IPS DF 4.7 (cell line): ENCODE measurements at regions not wholly inside any gene's neighbourhood (a gene's known extent, or its start where the extent isn't known, plus 50 kb on each side); places are given as distances from the start of the nearest gene placed in this dataset.
"Not testable (repeated sequence)": the region's sequence is repeated elsewhere in the genome, so short reads cannot be mapped to it uniquely, and the experiment has no call there.

Experiments used
- DNase-seq: peaks from one replicate; pipeline ENCODE4 v3.0.0-alpha.2; 2013; ENCODE audit warnings: low spot score; ENCODE audit errors: extremely low read depth

GRCh38 chr4:12949719-12950490, 534.2 kb downstream of the RAB28 start:
- no peak for DNase-seq

DNA sequence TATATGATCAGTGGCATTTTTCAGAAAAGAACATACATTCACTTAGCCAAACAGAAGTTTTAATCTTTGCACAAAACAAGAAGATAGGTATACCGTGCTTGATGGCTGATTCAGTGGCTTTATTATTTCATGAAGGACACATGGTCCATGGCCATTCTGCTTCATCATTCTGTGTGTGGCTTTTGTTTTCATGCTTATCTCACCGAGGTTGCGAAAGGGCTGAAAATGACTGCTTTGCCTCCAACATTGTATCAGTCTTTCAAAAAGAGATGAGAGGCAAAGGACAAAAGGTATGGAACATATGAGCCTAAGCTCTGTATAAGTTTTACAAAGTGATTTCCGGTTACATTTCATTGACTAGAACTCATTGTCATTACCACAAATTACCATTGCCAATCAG, 541.1 kb downstream of the RAB28 start:
- no peak for DNase-seq

- no peak for DNase-seq
Observed at GRCh38 chr4:12933760-12934221, 550.3 kb downstream of the RAB28 start.

DNA sequence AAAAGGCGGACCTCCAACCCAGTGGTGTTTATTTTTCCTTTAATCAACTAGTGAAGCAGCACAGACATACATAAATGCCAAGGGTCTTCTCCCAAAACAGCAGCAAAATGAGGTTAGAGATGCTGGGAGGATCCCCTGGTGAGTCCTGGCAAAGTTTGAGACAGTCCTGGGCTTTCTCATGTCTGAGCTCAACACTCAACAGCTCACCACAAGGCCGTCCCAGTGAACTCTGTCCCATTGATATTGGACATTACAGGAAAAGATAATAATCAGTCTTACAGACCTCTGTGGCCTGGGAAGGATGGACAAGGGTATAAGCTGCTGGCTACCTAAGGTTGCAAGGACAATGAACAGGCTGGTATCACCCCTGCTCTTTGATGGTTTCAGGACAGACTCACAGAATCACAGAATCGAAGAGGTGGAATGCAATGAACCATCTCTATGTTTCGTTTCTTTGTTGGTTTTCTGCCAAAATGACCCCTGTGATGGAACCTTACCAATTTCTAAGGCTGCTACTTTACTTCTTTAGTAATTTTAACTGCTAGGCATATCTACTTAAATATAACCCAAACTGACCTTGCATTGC, 551.8 kb downstream of the RAB28 start:
- no peak for DNase-seq

GRCh38 chr4:12929784-12930183, 554.4 kb downstream of the RAB28 start:
- no peak for DNase-seq

DNA sequence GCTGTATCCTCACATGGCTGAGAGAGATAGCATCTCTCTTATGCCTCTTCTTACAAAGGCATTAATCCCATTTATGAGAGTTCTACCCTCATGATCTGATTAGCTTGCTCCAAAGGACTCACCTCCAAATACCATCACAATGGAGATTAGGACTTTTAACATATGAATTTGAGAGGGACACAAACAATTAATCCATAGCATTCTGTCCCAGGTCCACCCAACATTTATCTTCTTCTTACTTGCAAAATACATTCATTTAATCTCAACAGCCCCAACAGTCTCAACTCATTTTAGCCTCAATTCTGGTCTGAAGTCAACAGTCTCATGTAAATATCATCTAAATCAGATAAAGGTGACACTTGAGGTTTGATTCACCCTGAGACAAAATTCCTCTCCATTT, 555.4 kb downstream of the RAB28 start:
- no peak for DNase-seq

- DNase-seq = no peak
Observed at GRCh38 chr4:12926189-12927066, 557.7 kb downstream of the RAB28 start.

DNA sequence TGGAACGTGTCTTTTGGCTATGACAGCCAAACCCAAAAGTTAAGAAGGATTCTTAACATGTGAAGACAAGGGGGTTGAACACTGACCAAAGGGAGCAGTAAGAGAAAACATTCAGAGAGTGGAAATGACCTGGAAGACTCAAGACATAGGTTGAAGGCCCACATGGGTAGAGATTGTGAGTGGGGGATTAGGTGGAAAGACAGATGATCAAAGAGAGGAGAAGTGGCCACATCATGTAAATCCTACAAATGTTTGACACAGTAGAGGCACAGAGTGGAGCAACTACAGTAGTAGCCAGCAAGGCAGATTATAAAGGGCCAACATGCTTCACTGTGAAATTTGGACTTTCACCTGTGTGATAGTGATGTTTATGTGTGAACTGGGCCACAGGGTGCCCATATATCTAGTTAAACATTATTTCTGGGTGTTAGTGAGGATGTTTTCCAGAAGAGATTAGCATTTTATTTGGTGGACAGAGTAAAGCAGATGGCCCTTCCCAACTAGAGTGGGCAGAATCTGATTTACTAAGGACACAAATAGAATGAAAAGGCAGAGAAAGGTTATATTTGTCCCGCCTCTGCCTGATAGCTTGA, 559.3 kb downstream of the RAB28 start:
- DNase-seq = no peak

DNA sequence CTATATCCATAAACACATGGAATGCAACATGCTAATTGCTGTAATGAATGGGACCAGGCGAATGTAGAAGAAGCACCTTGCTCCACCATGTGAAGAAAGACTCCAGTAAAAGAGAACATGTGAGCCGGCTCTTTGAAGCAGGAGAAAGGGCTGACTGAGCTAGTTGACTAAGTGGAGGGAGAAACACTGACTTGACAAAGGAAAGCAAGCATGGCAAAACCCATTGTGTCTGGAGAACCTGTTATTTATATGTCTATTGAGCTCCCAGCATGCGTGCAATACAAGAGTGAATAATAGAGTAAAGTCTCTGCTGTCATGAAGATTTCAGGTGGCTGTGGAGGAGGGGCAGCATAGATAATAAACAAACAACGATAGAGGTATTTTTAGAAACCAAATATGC, 559.9 kb downstream of the RAB28 start:
- no peak for DNase-seq

GRCh38 chr4:12912896-12913418, 571.2 kb downstream of the RAB28 start:
- DNase-seq = no peak

DNA sequence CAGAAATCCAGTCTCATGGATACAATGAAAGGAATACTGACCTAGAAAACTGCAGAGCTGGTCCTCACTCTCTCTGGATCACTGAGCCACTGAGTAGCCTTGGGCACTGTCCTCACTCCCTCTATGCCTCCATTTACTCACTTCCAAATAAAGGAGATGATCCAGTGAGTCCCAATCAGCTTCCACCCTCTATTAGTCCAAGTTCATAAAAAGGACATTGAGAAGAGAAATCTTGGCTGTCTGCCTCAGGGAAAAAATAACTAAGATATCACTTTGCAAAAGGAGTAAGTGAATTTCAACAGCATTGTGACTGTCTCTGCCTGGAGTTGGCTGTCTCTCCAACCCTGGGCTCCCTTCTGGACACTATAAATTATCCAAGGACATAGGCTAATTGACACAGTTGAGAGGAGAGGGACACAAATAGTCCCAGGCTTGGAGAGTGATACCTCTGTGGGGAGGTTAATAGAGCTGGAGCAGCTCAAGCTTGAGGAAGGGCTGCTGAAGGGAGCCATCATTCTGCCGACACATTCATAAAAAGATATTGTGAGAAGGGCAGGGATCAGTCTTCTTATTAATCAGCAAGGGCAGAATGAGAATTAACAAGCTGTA, 572.3 kb downstream of the RAB28 start:
- DNase-seq = no peak

DNA sequence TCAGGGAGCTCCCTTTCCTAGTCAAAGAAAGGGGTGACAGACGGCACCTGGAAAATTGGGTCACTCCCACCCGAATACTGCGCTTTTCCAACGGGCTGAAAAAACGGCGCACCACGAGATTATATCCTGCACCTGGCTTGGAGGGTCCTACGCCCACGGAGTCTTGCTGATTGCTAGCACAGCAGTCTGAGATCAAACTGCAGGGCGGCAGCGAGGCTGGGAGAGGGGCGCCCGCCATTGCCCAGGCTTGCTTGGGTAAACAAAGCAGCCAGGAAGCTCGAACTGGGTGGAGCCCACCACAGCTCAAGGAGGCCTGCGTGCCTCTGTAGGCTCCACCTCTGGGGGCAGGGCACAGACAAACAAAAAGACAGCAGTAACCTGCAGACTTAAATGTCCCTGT, 580.5 kb downstream of the RAB28 start:
- DNase-seq = not testable (repeated sequence)

DNA sequence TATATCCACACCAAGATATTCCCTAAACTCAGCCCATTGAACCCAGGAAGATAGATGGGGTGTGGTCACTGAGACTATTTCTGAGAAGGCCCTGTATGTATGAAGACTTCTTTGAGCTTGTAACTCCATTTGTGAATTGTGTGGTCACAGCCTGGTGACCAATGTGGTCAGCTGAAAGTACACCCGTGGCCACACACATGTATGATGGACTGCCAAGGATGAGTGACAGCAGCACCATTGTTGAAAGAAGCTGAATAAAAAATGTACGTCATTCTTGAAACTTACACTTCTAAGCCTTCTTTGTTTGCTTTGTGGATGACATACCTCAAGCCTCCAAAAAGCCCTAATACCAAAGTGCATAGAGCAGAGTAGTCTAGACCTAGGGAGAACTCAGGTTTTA, 581.4 kb downstream of the RAB28 start:
- DNase-seq = no peak

GRCh38 chr4:12897954-12898353, 586.2 kb downstream of the RAB28 start:
- DNase-seq = no peak

GRCh38 chr4:12894062-12894461, 590.1 kb downstream of the RAB28 start:
- no peak for DNase-seq

DNA sequence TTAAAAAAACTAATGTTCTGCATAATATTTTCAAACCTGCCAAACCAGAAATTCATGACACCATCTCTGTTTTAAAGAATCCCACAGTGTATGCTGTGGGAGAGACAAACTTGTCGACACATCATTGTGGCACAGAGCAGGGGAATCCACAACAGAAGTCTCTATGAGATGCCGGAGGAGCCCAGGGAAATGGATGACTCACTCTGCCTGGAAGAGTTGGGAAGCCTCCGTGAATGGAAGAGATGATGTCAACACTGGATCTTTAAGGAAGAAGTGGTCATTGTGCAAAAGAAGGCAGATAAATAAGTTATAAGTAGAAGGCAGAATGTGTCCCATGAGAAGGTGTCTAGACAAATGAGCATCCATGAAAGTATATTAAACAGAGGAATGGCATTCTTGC, 595.1 kb downstream of the RAB28 start:
- DNase-seq = no peak

DNA sequence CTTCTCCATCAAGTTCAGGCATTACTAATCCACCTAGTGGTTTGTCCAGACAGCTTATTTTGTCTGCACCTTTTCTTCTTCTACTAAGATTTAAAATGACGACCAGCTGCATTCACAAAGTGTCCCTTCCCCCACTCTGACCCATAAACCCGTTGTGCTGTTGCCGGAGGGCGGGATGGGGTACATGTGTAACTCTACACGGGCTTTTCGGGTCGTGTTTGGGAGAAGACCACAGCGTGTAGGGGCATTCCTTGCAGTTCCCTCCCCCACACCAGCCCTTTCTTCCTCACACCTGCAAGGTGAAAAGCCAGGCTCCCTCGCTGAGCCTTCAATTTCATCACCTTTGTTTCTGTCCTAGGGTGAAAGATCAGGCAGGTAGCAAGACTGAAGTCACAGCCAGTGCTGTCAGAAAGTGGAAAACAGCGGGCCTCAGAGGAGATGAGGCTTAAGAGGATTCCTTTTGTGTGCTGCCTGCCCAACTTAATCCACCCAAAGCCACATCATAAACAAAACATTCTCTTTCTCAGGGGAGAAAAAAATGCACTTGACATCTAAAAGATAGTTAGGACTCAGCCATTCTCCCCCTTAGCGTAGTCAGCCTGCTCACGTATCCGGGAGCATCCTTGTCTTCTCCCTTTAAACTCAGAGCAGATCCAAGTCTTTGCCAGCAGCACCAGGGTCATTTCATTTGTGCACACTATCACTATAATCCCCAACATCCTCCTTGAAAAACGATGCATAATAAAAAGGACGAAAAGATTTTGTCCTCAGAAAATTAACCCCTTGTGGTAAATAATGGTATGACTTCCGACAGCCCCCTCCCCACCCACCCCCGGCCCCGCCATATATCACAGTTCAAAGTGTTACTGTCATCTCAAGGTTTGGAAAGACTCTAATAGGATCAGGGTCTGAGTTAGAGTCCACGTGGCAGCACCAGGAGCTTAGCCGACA, 599.0 kb downstream of the RAB28 start:
- DNase-seq = no peak

DNA sequence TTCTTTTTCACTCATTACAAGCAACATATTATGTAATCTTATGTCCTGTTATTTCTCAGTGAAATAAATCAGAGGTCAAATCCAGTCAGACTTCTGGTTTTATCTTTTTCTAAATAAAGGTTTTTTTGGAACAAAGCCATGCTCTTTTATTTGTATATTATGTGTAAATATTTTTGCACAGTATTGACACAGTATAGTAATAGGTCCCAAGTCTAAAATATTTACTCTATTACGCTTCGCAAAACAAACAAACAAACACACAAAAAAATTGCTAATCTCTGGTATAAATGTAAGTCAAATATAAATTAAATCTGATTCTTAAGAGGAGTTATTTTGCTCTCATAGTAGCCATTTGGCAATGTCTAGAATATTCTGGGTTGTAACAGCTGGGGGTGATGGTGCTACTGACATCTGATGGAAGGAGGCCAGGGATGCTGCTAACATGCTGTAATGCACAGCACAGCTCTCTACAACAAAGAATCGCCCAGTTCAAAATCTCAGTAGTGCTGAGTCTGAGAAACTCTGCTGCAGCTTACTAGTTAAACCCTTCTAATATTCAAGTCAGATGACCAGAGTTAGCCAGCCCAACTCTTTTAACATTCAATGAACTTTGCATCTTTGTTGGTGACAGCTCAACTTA, 602.1 kb downstream of the RAB28 start:
- DNase-seq = no peak

DNA sequence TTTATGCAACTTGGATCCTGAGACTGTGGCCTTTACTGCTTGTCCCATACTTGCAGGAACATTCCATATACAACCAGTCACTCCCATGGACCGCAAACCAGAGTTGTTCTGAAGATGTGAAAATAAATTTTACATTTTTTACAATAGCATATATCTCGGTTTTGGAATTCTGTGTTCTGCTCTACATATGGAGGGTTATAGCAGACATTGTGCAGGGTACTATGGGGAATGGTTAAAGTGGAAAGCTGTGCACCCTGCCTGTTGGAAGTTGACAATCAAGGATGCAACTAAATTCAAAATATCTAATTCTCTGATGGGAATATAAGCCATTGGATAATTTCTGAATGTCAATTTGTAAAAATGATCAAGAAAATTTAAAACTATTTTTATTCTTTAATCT, 603.3 kb downstream of the RAB28 start:
- DNase-seq = no peak

DNA sequence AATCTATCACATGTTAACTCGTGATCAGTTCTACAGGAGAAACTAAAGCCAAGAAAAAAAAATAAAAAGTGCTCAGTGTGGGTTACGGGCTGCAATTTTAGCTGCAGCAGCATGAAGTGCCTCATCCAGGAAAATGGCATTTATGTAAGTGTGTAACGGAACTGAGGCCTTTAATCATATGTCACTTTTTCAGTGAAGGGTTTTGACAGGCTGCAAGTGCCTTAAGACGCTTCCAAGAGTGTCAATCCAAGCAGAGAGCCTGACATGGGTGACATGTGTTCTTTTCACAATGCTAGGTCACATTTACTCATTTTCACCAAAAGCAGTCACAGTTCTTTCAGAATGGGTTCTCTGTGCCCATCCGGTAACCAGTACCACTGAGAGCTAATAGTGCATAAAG, 604.6 kb downstream of the RAB28 start:
- DNase-seq = no peak
